Activated naive CD4-positive, alpha-beta T cell treated with anti-CD3 and anti-CD28 coated beads, Interleukin-2, amount 10 ng/mL, durations not matched to agents 7 days and 5 days (primary cell): ENCODE measurements at regions not wholly inside any gene's neighbourhood (a gene's known extent, or its start where the extent isn't known, plus 50 kb on each side); places are given as distances from the start of the nearest gene placed in this dataset.

ENCODE experiments used
- CTCF ChIA-PET: fragments of 350-600 bp; sonication (Branson Sonifier 250); formaldehyde crosslinking; loops from one replicate; lab custom pipeline; 2021; ENCODE audit warnings: antibody characterized with exemption; lab: Charles Lee
- DNase-seq: peaks from one replicate; pipeline ENCODE4 v3.0.0-alpha.2; 2020
- H3K27ac Mint-ChIP-seq: one replicate; pipeline ENCODE4 v1.8.0; 2021; ENCODE audit warnings: mild to moderate bottlenecking, moderate library complexity, mixed read lengths
- H3K27me3 Mint-ChIP-seq: one replicate; pipeline ENCODE4 v1.8.0; 2021; ENCODE audit warnings: mild to moderate bottlenecking, mixed read lengths
- H3K36me3 Mint-ChIP-seq: one replicate; pipeline ENCODE4 v1.8.0; 2021; ENCODE audit warnings: mixed read lengths
- H3K4me1 Mint-ChIP-seq: one replicate; pipeline ENCODE4 v1.8.0; 2021; ENCODE audit warnings: mixed read lengths
- H3K4me3 Mint-ChIP-seq: one replicate; pipeline ENCODE4 v1.8.0; 2021; ENCODE audit warnings: mild to moderate bottlenecking, moderate library complexity, mixed read lengths
- H3K9me3 Mint-ChIP-seq: one replicate; pipeline ENCODE4 v1.8.0; 2021; ENCODE audit warnings: mixed read lengths

DNA sequence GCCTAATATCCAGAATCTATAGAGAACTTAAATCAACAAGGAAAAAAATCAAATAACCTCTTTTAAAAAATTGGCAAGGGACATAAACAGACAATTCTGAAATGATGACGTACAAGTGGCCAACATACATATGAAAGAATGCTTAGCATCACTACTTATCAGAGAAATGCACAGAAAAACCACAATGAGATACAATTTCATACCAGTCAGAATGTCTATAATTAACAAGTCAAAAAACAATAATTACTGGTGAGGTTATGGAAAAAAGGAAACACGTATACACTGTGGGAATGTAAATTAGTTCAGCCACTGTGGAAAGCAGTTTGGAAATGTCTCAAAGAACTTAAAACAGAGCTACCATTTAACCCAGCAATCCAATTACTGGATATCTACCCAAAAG, 1192.0 kb downstream of the CDH12 start:
- Mint-ChIP-seq H3K4me3 (no peak overlapping the region), H3K36me3 (no peaks in the 10 kb centered on the region), H3K9me3 (peaks cover 17% of the 10 kb centered on the region), H3K4me1 (no peaks in the 10 kb centered on the region), H3K27me3 (no peaks in the 10 kb centered on the region), H3K27ac (no peak overlapping the region)
- CTCF ChIA-PET = no interaction called here
- no peak for DNase-seq

DNA sequence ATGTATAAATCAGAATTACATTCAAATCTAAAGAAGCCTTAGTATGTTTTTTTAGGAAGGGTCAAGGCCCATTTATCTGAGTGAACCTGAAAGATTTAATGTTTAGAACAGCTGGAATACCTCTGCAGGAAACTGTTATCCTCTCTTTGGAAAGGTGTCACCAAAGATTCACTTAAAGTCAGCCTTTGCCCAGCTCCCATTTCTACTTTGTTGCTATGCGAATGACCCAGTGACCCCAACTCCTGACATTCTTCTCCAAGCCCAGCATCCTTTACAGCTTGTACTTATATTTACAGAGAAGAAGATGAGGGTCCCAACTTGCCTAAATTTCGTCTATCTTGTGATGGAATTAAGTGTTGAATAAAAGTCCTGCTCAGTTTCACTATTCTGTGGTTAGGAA, 1198.6 kb downstream of the CDH12 start:
- no peak overlapping the region for H3K27ac Mint-ChIP-seq
- DNase-seq = no peak
- H3K4me1 Mint-ChIP-seq = no peaks in the 10 kb centered on the region
- H3K9me3 Mint-ChIP-seq = peaks cover 3% of the 10 kb centered on the region
- H3K36me3 Mint-ChIP-seq = no peaks in the 10 kb centered on the region
- H3K4me3 Mint-ChIP-seq = no peak overlapping the region
- H3K27me3 Mint-ChIP-seq = no peaks in the 10 kb centered on the region
- CTCF ChIA-PET = no interaction called here

DNA sequence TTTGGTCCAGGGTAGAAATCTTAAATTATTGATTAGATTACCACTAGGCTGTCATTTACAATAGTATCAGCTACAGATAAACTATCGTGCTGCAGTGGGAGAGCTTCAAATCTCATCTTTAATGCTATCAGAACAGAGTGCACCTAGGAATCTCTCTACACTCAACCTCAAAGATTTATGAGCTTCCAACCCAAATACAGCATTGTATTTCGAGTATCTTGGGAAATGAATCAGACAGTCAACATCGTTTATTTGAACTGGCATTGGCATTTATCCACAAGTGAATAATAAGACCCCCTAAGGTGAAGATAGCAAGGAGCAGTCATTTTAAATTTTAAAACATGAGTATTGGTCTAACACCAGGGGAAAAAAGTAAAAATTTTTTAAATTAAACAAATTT, 1203.2 kb downstream of the CDH12 start:
- Mint-ChIP-seq H3K4me1 (no peaks in the 10 kb centered on the region), H3K27ac (no peak overlapping the region), H3K36me3 (no peaks in the 10 kb centered on the region), H3K9me3 (peaks cover 3% of the 10 kb centered on the region), H3K27me3 (no peaks in the 10 kb centered on the region), H3K4me3 (no peak overlapping the region)
- CTCF ChIA-PET = no interaction called here
- DNase-seq = no peak

DNA sequence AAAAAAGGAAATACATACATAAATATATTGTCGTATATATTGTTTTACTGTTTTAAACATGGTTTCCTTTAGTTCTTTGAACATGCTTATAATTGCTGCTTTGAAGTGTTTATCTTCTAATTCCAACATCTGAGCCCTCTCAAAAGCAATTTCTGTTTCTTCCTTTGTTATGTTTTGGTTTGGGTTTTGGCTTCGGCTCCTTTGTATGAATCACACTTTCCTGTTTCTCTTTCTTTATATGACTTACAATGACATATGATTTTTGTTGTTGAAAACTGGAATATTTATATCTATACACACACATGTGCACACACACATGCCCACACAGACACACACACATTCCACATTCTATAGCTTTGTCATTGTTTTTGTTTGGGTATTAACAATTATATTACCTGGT, 1206.7 kb downstream of the CDH12 start:
- no peak overlapping the region for H3K27ac Mint-ChIP-seq
- no peaks in the 10 kb centered on the region for H3K36me3 Mint-ChIP-seq
- no peaks in the 10 kb centered on the region for H3K4me1 Mint-ChIP-seq
- no peak overlapping the region for H3K4me3 Mint-ChIP-seq
- H3K9me3 Mint-ChIP-seq = peaks cover 3% of the 10 kb centered on the region
- CTCF ChIA-PET = interaction anchor here (1.2 kb wide), 1 partner anchor 10 kb away, joined by 3 read pairs; no protein-coding TSS in a partner anchor
- no peak for DNase-seq
- H3K27me3 Mint-ChIP-seq = no peaks in the 10 kb centered on the region

DNA sequence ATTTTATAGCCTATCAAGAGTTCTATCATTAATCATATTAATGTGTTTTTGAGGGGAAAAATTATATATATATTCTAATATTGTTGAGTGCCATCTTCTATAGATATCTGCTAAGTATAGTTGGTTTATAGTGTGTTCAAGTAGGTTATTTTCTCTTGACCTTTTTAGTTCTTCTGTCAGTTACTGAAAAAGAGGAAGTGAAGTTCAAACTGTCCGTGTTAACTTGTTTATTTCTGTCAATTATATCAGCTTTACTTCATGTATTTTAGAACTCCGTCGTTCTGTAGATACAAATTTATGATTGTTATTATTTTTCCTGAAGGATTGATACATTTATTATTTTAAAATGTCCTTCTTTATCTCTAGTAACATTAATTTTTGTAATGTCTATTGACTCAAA, 1209.1 kb downstream of the CDH12 start:
- H3K4me3 Mint-ChIP-seq = no peak overlapping the region
- peaks cover 2% of the 10 kb centered on the region for H3K9me3 Mint-ChIP-seq
- no peaks in the 10 kb centered on the region for H3K4me1 Mint-ChIP-seq
- H3K27me3 Mint-ChIP-seq = no peaks in the 10 kb centered on the region
- no peak overlapping the region for H3K27ac Mint-ChIP-seq
- H3K36me3 Mint-ChIP-seq = no peaks in the 10 kb centered on the region
- CTCF ChIA-PET = no interaction called here
- no peak for DNase-seq

DNA sequence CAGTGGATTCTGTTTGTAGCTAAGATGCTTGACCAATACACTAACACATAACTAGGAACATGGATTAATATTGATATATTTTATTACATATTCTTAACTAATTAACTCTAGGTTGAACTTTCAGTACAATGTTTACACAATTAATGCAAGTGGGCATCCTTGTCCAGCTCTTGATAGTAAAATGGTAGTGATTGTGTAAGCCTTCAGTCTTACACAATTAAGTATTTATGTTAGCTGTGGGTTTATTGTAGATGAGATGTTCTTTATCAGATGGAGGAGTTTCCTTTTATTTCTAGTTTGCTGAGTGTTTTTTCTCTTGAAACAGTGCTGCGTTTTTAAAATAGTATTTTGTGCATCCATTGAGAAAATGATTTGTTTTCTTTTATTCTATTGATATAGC, 1210.8 kb downstream of the CDH12 start:
- H3K4me3 Mint-ChIP-seq = no peak overlapping the region
- H3K36me3 Mint-ChIP-seq = no peaks in the 10 kb centered on the region
- no peaks in the 10 kb centered on the region for H3K27me3 Mint-ChIP-seq
- H3K27ac Mint-ChIP-seq = no peak overlapping the region
- CTCF ChIA-PET = no interaction called here
- H3K4me1 Mint-ChIP-seq = no peaks in the 10 kb centered on the region
- DNase-seq = no peak
- peaks cover 2% of the 10 kb centered on the region for H3K9me3 Mint-ChIP-seq

DNA sequence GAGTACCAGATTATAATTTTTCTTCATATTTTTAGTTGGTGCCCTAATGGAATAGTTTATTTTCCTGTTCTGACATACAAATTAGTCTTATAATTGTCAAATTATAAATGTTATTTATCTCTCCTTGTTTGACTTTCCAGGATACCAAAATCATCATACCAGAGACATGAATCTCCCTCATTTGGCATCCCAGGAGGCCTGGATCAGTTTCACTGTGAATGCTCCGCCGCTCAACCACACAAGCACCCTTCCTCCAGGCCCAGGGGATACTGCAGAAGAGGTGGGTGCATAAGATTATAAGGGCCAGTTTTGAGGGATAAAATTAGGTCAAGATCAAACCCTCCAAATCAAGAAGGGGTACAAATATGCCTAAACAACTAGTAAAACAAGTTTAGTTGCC, 1229.3 kb downstream of the CDH12 start:
- Mint-ChIP-seq H3K9me3 (peaks cover 8% of the 10 kb centered on the region), H3K27ac (no peak overlapping the region), H3K4me3 (no peak overlapping the region), H3K27me3 (no peaks in the 10 kb centered on the region), H3K36me3 (no peaks in the 10 kb centered on the region), H3K4me1 (no peaks in the 10 kb centered on the region)
- CTCF ChIA-PET = no interaction called here
- DNase-seq = no peak

DNA sequence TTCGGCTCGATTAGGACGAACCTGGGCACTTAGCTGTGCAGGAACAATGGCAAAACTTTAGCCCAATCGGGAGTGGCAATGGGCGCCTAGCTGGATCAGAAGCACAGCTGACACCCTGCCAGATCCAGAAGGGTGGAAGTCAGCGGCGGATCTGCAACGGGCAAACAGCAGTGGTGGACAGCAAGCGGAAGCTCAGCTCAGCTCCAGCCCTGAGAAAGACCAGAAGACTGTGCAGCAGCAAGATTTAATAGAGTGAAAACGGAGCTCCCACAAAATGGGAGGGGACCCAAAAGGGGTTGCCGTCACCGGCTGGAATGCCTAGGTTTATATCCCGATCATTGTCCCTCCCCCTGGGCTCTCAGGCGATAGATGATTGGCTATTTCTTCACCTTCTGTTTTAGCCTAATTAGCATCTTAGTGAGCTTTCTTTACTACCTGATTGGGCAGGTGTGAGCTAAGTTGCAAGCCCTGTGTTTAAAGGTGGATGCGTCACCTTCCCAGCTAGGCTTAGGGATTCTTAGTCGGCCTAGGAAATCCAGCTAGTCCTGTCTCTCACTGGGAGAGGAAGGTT, 1237.9 kb downstream of the CDH12 start:
- Mint-ChIP-seq H3K27me3 (no peaks in the 10 kb centered on the region), H3K36me3 (no peaks in the 10 kb centered on the region), H3K27ac (no peak overlapping the region), H3K4me1 (no peaks in the 10 kb centered on the region), H3K4me3 (no peak overlapping the region), H3K9me3 (no peaks in the 10 kb centered on the region)
- CTCF ChIA-PET = no interaction called here
- no peak for DNase-seq

DNA sequence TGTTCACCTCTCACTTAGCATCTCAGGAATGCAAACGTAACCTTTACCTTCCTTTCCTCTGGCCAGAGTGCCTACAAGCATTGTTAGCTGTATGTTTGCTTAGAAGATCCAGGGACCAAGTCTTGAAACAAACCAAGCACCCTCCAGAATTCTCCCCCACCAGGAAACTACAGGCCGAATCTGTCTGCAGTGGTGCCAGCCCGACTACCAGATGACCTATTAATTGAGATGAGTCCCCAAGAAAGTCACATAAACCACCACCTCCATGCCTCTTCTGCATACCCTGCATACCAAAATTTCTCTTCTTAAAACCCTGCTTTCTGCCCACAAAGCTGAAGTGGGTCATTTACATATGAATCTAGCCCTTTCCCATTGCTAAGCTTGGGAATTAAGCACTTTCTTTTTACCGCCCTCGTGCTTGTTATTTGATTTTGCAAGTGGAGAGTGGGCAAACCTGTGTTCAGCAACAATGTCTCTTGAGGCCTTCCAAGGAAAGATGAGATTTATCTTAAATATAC, 1239.1 kb downstream of the CDH12 start:
- DNase-seq = no peak
- no peak overlapping the region for H3K4me3 Mint-ChIP-seq
- H3K4me1 Mint-ChIP-seq = no peaks in the 10 kb centered on the region
- CTCF ChIA-PET = no interaction called here
- no peaks in the 10 kb centered on the region for H3K36me3 Mint-ChIP-seq
- H3K27ac Mint-ChIP-seq = no peak overlapping the region
- no peaks in the 10 kb centered on the region for H3K9me3 Mint-ChIP-seq
- no peaks in the 10 kb centered on the region for H3K27me3 Mint-ChIP-seq

DNA sequence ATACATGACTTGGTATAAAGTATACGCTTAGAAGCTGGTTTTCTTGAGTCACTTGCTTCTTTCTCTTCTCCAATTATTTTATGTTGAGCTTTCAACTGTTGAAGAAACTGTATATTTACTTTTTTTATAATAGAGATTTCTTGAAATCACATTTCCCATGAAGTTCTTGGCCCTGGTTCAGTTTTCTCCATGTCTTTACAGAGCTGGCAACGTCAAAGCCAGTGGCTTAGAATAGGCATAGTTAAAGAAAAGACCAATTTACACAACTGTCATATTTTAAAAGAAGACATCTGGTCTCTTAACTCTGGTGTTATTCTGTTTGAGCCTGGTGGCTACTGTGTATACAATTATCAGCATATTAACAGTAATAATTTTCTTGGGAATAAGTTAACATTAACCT, 1249.3 kb downstream of the CDH12 start:
- Mint-ChIP-seq H3K36me3 (no peaks in the 10 kb centered on the region), H3K4me3 (no peak overlapping the region), H3K27me3 (no peaks in the 10 kb centered on the region), H3K9me3 (no peaks in the 10 kb centered on the region), H3K27ac (no peak overlapping the region), H3K4me1 (no peaks in the 10 kb centered on the region)
- DNase-seq = no peak
- CTCF ChIA-PET = no interaction called here

DNA sequence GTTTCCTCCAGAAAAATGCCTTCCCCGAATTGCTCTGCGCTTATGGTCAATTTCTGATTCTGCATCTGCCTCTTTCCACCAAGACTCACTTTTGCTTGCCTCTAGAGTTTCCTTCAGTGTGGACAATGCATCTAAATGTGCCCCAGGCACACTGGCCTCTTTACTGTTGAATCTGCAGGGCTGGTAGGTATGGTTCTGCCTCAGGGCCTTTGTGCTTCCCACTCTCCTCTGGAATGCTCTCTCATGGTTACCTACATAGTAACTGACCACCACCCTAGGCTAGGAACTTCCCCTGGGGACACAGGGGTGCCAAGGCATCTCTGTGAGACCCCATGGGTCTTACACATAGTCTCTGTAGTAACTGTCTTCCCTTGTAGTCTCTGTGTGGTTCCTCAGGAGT, 1258.6 kb downstream of the CDH12 start:
- no peak for DNase-seq
- peaks cover 8% of the 10 kb centered on the region for H3K9me3 Mint-ChIP-seq
- no peak overlapping the region for H3K4me3 Mint-ChIP-seq
- H3K27me3 Mint-ChIP-seq = no peaks in the 10 kb centered on the region
- CTCF ChIA-PET = no interaction called here
- H3K27ac Mint-ChIP-seq = no peak overlapping the region
- no peaks in the 10 kb centered on the region for H3K36me3 Mint-ChIP-seq
- no peaks in the 10 kb centered on the region for H3K4me1 Mint-ChIP-seq

DNA sequence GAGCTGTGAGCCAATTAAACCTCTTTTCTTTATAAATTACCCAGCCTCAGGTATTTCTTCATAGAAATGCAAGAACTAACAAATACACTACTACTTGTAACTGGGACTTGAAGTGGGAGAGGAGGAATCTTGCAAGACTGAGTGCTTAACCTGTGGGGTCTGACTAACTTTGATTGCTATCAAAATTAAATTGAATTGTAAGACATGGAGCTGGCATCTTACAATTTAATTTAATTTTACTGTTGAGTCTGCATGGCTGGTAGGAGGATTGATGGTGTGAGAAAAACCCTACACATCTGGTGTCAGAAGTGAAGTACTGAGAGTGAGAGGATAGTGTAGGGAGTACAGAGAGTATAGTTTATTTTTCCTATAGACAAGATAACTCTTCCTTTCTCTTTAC, 1259.9 kb downstream of the CDH12 start:
- DNase-seq = no peak
- Mint-ChIP-seq H3K4me3 (no peak overlapping the region), H3K27ac (no peak overlapping the region), H3K36me3 (no peaks in the 10 kb centered on the region), H3K4me1 (no peaks in the 10 kb centered on the region), H3K9me3 (peaks cover 8% of the 10 kb centered on the region), H3K27me3 (no peaks in the 10 kb centered on the region)
- CTCF ChIA-PET = no interaction called here

DNA sequence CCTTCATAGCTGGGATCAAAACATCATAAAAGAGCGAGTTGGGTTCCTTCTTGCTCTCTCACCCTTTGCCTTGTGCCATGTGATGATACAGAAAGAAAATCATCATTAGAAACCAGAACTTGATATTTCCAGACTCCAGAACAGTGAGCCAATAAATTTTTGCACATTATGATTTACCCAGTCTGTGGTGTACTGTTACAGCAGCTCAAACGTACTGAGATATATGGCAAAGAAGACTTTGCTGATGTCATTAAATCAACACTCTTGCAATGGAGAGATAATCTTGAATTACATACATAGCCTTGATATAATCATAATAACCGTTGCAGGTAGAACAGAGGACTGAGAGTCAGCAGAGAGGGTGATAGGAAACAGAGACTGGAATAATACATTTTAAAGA, 1271.6 kb downstream of the CDH12 start:
- no peaks in the 10 kb centered on the region for H3K27me3 Mint-ChIP-seq
- no peak overlapping the region for H3K4me3 Mint-ChIP-seq
- H3K4me1 Mint-ChIP-seq = no peaks in the 10 kb centered on the region
- no peak overlapping the region for H3K27ac Mint-ChIP-seq
- CTCF ChIA-PET = no interaction called here
- no peak for DNase-seq
- H3K36me3 Mint-ChIP-seq = no peaks in the 10 kb centered on the region
- peaks cover 10% of the 10 kb centered on the region for H3K9me3 Mint-ChIP-seq

DNA sequence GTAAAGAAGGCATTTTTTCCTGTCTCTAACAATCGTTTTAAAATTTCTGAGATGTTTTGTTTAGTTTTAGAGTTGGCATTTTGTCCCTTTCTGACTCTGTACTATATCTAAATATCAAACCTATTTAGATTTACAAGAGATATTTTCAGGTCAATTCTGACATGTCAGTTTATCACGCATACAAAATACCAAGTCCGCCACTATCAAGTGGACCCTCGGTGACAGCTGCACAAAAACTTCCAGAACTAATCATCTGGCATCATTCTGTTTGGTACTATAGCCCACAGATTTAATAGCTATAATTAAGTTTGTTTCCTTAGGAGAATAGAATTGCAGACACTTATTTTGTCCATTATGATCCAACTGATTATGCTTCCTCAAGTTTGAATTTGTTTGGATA, 1278.2 kb downstream of the CDH12 start:
- Mint-ChIP-seq H3K27ac (no peak overlapping the region), H3K4me1 (no peaks in the 10 kb centered on the region), H3K27me3 (no peaks in the 10 kb centered on the region), H3K4me3 (no peak overlapping the region), H3K9me3 (peaks cover 4% of the 10 kb centered on the region), H3K36me3 (no peaks in the 10 kb centered on the region)
- CTCF ChIA-PET = no interaction called here
- DNase-seq = no peak

DNA sequence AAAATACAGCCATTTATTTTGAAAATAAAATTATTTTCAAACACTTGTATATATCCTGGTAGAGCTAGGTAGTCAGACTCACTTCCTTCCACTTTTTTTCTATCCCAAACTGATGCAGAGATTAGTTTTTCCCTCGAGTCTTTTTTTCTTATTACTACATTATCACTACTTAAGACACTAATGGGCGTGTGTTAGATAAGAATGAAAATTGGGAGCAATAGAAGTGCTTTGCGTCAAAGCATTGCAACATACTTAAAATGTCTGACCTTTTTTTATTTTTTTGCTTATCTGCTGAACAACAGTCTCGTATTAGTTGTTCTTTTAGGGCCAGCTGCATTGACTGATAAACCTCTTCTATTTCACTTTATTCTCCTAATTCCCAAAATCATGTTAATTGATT, 1278.7 kb downstream of the CDH12 start:
- Mint-ChIP-seq H3K27ac (no peak overlapping the region), H3K4me3 (no peak overlapping the region), H3K9me3 (peaks cover 3% of the 10 kb centered on the region), H3K27me3 (no peaks in the 10 kb centered on the region), H3K4me1 (no peaks in the 10 kb centered on the region), H3K36me3 (no peaks in the 10 kb centered on the region)
- CTCF ChIA-PET = no interaction called here
- no peak for DNase-seq
